ENCODE measurements at regions not wholly inside any gene's neighbourhood (a gene's known extent, or its start where the extent isn't known, plus 50 kb on each side); places are given as distances from the start of the nearest gene placed in this dataset.

DNA sequence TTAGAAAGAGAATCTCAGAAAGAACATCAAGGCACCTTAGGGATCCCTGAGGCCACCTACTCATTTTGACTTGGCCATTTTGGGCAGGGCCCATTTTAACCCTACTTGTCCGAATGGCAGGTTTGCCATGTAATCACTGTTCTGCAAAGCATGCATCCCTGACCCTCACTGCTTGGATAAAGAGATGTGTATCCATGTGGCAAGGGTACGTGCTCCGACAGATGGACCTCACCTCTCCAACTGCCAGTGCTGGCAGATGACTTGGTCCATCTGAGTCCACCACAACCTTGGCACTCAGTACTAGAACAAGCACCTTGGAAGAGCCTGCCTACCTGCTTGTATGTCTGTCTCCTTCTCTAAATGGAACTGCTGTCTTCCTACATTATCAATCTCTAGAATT is 139.4 kb downstream of the SPATA19 start:
- TF ChIP-seq CTCF (IDR thresholded peaks at IDR 0.05), result no peak

- TF ChIP-seq CTCF (IDR thresholded peaks at IDR 0.05), result no peak
Observed at GRCh38 chr11:133705074-133705648, 140.2 kb downstream of the SPATA19 start.

GRCh38 chr11:133699071-133699470 is 146.2 kb downstream of the SPATA19 start:
- TF ChIP-seq CTCF (IDR thresholded peaks at IDR 0.05), result no peak

DNA sequence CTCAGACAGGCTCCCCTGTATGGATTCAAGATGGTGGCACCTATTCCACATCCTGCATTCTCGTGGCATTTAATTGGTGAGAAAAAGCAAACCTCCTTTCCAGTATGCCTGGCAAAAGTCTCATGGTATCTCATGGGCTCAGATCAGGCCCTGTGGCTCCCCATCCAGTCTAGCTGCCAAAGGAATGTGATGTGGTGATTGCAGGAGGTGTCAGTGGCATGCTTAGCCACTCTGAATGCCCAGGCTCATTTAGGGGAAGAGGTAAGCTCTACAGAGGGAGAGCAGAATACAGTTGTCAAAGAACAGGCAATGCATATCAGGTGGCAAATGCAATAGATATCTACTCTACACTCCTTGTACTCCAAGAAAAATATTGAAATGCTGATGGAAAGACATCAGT is 146.7 kb downstream of the SPATA19 start:
- TF ChIP-seq CTCF (IDR thresholded peaks at IDR 0.05), result no peak

DNA sequence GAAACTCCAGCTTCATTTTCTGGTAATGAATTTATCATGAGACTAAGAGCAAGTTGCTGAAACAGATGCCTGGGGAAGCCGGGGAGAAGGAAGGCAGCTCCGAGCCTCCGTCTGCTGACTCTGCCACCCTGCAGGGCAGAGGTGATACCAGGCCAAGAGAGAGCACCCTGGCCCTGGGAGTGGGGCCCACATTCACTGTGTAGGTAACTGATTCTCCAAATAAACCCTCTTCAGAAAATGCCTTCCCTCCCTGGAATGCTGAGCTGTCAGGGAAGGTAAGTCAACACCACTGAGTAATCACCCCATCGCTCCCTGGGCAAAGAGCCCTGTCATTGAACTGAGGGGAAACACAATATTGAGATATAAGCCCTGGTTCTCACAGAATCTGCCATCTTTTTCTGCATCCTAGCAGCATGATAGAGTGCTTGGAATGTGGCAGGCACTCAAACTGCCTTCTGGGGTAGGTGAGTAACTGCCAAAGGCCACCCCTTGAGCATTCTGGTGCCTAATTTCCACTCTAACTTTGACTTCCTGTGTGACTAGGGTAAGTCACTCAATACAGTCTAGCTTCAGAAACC is 147.6 kb downstream of the SPATA19 start:
- TF ChIP-seq CTCF (IDR thresholded peaks at IDR 0.05), result no peak

DNA sequence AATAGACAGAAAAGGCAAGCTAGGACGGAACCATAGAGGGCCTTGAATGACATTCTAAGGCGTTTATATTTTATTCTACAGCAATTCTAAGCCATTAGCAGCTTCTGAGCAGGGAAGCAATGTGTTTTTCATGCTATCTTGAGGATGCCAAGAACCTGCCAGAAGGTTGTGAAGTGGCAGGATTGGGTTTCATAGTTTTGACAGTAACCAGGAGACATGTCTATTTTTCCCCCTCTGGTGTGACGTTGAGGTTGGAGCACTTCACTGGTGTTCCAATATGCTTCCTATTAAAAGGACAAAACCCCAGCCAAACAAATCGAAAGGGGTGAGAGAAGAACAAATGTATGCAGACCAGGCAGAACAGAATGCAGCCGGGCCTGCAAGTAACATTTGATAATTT is 148.2 kb downstream of the SPATA19 start:
- TF ChIP-seq CTCF (IDR thresholded peaks at IDR 0.05), result no peak

GRCh38 chr11:133695387-133695786 is 149.9 kb downstream of the SPATA19 start:
- TF ChIP-seq CTCF (IDR thresholded peaks at IDR 0.05), result no peak

GRCh38 chr11:133694701-133695100 is 150.6 kb downstream of the SPATA19 start:
- no peak for TF ChIP-seq CTCF (IDR thresholded peaks at IDR 0.05)
